Stimulated activated CD8-positive, alpha-beta memory T cell treated with anti-CD3 and anti-CD28 coated beads, Interleukin-15, amount 100 ng/mL, for 24 hours (primary cell): ENCODE measurements at regions not wholly inside any gene's neighbourhood (a gene's known extent, or its start where the extent isn't known, plus 50 kb on each side); places are given as distances from the start of the nearest gene placed in this dataset.

ENCODE experiments used
- DNase-seq: peaks from one replicate; pipeline ENCODE4 v3.0.0-alpha.2; 2020; ENCODE audit warnings: low read depth

DNA sequence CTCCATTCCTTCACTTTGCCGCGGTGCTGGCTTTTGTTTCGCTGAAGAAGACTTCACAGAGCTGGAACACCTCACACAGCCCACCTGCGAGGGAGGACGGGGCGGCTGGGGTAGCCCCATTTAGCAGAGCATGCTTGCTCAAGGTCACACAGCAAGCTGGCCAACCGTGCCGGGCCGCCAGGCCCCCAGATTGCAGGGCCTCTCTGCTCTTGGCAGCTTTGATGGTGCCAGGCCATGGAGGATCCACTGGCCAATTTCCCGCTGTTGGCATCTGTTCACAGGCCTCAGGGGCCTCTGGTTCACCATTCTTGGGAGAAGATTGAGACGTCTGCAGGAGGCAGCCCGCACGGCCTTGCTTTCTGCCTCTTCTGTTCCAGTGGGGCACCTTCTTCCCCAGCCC, 77.9 kb upstream of the LINGO1 start:
- DNase-seq: no peak

DNA sequence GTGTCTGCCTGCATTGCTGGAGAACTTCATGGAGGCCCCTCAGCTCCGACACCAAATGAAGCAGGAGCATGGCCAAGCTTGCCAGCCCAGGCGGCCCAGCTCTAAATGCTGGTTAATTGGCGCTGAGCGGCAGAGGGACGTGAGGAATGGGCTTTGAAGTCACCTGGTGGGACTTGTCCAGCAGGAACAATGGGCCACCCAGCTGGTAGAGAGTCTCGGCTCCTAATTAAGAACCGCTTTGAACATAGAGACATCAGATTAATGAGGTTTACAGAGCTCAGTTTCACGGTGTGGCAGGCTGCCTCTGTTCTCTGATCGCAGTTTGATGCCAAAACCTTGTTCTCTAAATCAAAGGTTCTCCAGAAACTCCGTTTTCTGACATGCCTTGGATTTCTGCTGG, 77.5 kb upstream of the LINGO1 start:
- DNase-seq: no peak

DNA sequence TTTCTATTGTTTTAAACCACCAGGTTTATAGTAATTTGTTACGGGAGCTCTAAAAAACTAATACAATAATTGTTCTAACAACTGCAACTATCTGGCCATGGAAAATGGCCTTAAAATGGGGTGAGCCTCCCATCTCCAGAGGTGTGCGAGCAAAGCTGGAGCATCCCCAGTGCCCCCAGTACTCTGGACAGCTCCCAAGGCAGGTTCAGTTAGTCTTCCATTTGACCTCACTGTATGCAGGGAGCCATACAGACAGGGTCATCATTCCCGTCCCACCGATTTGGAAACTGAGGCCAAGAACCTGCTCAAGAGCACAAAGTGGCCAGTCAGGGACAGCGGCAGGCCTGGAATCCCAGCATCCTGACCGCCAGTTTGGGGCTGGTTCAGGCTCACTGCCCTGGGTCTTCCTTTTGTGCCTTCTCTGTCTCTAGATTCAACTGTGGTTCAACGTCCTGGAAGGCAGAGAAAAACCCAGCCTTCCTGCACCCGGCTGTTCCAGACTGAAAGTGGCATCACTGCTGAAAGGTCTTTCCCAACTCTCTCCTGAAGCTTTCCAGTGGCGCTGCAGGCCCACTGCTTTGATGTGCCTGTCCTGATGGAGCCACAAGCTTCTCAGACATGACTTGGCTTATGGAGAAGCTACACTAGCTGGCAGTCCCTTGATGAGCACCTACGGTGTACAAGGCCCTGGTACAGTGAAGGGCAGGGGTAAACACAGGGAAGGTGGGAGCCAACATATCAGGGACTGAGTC, 76.6 kb upstream of the LINGO1 start:
- no peak for DNase-seq

DNA sequence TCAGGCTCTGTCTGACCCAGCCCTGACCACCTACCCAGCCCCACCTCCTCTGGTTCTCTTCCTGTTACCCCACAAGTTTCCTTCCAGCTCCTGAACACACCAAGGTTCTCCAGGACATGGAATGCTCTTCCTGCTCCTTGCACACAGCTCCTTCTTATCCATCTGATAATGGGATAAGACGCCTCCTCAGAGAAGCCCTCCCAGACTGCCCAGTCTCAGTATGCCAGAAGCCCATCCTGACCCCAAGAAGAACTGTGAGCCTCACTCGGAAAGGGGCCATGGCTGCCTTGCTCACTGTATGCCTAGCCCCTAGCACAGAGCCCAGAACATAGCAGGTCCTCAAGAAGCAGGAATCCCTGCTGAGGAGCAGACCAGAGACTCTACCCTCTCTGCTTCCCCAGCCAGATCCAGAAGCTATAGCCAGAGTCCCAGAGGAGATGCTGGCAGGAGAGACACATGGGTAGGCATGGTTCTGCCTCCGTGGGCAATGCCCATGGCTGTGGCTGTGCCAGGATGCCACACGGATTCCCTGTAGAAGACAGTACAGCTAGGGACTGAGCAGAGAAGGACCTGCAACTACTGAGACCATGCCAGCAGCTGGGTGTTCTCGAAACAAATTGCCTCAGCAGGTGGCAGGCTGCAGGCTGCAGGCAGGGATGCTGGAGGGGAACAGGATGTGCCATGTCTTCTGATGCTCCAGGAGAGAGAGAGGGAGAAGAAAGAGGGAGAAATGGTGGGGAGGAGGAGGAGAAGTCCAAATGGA, 74.0 kb upstream of the LINGO1 start:
- no peak for DNase-seq

DNA sequence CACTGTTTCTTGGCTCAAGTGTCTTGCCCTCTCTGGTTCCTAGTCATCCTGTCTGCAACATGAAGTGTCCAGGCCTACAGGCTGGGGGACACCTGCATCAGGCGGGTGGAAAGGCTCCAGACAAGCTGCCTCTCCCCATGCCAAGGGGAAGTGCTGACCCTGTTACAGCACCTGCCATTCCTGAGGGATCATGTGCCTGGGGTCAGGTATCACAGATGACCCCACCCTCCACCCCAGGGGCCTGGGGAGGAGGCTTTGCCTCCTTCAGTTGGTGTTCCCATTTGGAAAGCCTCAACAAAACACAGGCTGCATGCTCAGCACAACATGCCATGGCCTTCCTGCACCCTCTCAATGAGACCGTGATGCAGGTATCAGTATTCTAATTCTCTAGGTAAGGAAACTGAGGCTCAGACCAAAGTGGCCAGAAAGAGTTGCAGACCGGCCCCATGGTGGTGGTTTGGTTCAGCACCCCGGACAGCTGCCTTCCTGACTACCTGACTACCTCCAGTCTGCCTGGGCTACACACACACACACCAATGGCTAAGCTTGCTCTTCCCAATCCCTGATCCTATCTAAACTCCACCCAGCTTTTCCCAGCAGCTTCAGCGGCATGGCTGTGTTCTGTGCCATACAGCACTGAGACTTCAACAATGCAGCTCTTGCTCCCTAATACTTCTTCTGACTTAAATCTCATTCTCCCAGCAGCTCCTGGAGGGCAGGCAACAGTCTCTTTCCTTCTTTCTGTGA, 69.7 kb upstream of the LINGO1 start:
- no peak for DNase-seq

DNA sequence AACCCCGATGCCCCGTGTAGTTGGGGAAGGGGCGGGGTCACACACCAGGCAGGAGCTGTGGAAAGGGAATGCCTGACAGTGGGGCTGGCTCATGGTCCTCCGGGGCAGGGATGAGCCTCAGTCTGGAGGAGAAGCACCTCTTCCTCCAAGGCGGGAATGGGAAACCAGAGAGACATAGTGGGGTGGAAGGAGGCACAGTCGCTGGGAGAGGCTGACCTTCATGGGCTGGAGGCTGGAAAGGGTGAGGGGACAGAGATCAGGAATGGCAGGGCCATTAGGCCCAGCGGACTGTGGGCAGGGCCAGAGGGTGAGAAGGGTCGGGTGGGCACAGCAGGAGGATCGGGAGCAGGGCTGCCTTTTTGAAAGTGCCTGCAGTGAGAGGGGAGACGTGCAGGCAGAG, 65.8 kb upstream of the LINGO1 start:
- DNase-seq: no peak

DNA sequence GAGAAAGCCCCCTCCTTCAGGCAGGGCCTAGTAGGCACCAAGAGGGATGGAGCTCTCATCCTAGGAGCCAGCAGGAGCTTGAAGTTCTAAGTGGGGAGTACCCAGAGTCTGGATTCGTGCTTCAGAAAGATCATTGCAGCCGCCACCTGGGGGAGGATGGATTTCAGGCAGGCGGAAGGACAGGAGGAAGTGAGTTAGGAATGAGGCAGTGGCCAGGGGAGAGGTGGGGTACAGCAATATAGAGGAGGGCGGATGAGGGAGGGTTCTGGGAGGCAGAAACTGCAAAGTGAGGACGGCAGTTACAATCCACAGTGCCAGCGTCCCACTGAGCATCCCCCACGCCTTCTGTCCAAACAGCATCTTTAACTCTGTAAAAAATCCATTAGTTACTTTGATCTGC, 65.2 kb upstream of the LINGO1 start:
- no peak for DNase-seq

DNA sequence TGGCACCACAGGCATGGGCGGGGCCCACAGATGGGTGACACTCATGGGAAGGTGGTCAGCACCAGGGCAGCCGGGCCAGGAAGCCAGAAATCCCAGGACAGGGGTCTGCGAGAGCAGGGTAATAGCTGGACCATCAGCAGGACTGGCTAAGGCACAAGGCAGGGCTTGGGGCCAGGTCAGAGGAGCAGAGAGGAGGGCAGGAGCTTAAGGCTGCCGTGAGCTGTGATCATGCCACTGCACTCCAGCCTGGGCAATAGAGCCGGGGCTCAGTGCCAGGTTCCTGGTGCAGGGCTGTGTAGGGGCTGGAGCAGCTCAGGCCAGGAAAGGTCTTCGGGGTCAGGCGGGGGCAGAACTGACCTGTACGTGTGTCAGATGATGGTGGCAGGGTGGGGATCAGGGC, 64.2 kb upstream of the LINGO1 start:
- DNase-seq: no peak

DNA sequence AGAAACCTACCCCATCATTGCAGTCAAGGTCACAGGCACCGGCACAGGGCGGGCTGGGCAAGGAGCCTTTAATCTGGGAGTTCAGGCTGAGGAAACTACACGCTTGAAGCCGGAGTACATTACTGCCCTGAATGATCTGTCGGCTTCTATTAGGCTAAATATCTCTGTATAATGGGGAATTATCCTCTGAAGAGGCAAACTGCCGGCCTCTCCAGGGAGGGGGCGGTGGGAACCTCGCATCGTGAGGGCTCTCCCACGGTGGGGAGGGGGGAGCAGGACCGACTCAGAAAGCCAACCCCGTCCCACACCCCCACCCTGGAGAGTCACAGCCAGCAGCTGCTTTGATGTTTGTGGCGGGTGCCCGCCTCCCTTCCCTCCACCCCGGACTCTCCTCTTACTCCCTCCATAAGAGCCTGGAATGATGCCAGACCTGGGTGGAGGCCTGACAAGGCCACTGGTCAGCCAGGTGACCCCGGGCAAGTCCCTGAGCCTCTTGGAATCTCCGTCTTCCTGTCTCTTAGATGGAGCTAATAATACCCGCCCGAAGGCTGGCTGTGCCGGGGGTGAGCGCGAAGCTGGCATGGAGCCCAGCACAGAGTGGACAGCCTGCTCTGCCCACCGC, 63.4 kb upstream of the LINGO1 start:
- DNase-seq: no peak

DNA sequence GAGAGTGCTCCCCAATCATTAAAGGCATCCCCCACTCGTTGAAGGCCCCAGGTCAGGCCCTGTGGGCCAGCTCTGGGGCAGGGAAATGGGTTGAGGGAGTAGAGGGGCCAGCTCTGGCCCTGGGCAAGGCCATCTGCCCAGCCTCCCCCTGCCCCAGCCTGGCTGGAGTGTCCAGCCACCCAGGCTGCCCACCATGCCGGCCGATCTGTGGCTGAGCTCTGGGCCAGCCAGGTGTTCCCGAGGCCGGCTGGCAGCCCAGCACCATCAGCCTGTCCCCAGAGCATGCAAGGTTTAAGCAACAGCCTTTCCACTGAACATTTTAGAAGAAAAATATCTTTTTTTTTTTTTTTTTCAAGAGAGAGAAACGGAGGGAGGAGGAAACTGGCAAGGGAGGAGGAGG, 62.8 kb upstream of the LINGO1 start:
- DNase-seq: no peak

DNA sequence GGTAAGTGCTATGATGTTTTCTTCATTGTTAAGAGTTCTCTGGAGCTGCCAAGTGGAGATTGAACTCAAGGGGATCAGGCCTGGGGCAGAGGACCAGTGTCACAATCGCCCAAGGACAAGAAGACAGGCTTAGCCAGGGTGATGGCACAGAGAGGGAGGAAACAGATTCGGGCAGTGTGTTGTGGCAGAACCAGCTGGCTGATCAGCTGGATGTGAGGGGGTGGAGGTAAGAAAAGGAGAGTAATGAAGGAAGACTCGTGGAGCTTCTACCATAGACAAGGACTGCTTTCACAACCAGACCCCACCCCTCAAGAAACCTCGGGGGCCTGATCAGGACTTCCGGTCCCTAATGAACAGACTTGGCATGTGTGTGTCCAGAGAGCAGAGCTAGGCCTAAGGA, 60.9 kb upstream of the LINGO1 start:
- DNase-seq: no peak

DNA sequence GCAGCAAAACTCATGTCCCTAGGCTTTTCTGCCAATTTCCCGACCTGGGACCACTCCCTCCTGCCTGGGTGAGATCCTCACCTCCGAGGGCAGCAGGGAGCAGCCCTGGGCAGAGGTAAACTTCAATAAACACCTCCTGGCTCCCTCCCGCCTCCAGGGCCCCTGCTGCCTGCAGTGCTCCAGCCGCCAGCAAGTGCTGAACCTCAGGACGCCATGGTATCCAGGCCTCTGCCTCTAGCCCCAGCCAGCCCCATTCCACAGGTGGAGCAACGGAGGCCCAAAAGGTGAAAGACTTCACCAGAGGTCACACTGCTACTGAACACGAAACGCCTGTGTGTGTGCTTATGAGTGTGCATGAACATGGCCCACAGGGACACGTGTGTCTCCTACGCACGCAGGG, 59.9 kb upstream of the LINGO1 start:
- no peak for DNase-seq

DNA sequence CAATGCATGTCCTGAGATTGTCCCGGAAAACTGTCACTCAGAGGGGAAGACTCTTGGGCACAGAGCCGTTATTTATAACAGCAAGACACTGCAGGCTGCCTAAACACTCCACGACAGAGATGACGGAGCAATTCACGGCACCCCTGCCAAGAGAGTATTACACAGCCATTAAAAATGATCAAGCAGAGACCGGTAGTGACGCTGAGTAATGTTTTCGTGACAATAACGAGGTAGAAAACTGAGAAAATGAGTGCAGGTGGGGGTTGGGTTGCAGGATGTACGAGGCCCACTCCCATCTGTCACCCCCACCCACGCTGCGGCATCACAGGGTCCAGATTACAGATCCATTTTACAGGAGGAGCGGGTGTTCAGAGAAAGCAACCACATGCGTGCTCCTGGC, 58.9 kb upstream of the LINGO1 start:
- DNase-seq: no peak

DNA sequence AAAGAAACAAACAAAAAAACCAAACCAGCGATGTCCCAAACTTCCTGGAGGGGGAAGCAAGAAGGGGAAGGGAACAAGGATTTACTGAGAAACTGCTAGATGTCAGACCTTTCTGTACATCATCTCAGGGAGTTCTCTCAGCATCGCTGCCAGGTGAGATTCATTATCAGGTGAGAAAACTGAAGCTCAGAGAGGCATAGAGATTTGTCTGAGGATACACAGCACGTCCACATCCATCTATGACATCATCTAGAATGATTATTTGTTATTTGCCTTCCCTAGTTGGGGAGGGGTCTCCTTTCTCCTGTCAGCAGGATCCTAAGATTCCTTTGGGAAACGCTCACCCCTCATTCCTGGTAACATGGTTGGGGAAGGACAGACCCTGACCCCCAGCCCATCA, 57.1 kb upstream of the LINGO1 start:
- DNase-seq: no peak

DNA sequence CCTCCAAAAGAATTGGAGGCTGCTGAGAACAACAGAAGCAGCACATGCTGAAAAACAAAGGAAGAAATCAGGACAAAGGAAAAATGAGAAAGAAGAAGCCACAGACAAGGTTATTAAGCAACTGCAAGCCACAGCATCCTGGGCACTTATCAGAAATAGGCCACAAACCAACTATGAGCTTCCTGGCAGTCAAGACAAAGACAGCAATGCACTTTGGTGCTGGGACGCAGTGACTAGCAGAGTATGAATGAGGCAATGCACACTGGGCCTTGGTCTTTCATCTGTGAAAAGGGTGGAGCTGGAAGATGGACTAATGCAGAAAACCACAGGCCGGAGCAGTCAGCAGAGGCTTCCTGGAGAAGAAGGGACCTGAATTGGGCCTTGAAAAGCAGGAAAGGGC, 56.0 kb upstream of the LINGO1 start:
- no peak for DNase-seq

DNA sequence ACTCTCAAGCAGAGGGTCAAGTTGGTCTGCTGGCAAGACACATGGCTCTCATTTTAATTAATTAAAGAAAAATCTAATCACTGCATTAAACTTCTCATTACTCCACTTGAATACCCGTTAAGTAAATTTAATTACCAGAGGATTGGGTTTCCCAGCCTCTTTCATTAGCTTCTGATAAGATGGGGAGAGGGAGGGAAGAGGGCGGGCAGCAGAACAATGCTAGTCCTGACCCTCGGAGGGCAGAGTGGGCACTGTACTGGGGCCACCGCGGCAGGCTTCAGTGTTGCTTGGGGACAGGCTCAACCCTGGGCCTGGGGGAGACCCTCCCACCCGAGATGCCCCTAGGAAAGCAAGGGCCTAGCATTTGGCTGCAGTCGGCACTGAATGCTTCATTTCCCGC, 55.6 kb upstream of the LINGO1 start:
- DNase-seq: no peak

DNA sequence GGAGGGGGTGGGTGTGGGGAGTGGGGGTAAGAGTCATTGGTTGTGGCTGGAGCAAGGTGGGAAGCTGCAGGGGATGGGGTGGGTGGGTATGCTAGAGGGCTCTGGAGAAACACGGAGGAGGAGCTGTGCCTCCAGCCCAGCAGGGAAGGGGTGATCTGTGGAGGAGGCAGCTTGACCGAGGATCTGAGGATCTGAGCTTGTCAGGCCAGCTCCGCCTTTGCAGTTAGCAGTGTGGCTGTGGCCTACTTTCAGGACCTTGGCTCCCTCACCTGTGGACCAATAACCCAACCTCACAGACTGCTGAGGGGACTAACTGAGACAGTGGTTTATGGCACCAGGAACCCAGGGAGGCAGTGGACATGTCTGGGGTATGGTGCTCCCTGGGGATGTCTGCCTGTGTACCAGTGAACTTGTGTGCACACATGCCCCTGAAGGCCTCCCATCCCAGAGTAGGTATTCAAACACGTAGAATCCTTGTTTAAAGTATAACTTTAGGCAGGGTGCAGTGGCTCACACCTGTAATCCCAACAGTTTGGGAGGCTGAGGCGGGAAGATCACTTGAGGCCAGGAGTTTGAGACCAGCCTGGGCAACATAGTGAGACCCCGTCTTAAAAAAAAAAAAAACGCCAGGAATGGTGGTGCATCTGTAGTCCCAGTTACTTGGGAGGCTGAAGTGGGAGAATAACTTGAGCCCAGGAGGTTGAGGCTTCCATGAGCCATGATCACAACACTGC, 52.5 kb upstream of the LINGO1 start:
- no peak for DNase-seq

DNA sequence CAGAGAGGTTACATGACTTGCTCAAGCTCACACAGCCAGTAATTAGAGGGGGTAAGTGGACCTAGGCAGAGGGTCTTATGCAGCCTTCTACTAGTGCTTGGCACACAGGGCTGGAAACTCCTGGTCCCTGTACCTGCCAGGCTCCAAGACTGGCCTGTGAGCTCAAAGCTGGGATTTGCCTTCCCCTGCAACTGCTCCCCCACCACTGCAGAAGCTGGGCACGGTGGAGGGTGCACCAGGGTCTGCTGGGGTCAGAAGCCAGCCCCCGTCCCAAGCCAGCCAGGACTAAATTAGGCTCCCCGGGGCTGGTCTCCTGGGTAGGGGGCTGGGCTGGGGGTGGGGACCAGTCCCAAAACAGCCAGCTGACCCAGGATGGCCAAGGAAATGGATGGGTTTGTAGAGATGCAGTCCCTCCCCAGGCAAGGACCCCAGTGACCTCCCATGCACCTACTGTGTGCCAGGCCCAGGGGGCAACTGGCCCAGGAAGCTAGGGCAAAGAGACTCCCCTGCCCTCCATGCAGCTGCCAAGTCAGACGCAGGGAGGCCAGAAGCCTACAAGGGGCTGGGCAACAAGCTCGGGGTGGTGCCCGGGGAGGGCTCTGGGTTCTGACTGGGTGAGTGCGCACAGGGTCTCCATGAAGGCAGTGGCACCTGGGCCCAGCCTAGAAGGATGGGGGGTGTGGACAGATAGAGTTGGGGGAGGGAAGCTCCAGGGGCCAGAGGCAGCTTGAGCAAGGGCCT, 51.8 kb upstream of the LINGO1 start:
- no peak for DNase-seq

DNA sequence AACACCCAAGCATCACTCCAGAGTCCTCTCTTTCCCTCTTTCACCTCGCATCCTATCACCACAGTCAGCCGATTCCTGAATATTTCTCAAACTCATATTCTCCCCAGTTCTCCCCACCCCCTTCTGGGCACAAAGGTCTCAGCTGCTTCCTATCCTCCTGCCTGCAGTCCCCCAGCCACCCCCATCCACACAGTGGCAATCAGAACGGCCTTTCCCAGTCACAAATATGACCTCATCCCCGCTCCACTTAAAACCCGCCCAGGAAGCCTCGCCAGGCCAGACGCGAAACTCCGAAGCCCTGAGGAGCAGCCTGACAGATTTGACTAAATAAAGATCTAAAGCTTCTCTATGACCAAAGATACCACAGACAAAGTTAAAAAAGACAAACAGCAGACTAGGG, 49.9 kb upstream of the LINGO1 start:
- no peak for DNase-seq
